ENCODE measurements at regions not wholly inside any gene's neighbourhood (a gene's known extent, or its start where the extent isn't known, plus 50 kb on each side); places are given as distances from the start of the nearest gene placed in this dataset.
A peak's percentile ranks its signal among the peaks of the same experiment; 100 is the strongest.

DNA sequence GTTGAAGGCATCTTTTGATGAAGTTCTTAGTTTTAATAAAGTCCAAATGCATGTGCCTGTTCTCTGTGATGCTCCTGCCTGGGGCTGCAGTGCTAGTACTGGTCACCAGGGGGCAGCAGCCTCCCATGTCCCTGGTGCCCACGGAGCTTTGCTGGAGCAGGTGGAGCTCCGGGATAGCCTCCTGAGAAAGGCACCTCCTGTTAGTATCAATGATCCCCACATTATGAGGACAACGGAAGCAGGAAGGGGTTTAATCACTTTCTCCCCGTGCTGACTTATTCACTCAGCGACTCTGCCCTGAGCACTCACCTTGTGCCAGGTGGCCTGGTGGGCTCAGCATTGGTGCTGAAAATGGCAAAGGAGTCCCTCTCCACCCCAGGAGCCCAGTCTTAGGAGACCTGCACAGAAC is 123.0 kb upstream of the PZP start:
- TF ChIP-seq, protein P1, sequence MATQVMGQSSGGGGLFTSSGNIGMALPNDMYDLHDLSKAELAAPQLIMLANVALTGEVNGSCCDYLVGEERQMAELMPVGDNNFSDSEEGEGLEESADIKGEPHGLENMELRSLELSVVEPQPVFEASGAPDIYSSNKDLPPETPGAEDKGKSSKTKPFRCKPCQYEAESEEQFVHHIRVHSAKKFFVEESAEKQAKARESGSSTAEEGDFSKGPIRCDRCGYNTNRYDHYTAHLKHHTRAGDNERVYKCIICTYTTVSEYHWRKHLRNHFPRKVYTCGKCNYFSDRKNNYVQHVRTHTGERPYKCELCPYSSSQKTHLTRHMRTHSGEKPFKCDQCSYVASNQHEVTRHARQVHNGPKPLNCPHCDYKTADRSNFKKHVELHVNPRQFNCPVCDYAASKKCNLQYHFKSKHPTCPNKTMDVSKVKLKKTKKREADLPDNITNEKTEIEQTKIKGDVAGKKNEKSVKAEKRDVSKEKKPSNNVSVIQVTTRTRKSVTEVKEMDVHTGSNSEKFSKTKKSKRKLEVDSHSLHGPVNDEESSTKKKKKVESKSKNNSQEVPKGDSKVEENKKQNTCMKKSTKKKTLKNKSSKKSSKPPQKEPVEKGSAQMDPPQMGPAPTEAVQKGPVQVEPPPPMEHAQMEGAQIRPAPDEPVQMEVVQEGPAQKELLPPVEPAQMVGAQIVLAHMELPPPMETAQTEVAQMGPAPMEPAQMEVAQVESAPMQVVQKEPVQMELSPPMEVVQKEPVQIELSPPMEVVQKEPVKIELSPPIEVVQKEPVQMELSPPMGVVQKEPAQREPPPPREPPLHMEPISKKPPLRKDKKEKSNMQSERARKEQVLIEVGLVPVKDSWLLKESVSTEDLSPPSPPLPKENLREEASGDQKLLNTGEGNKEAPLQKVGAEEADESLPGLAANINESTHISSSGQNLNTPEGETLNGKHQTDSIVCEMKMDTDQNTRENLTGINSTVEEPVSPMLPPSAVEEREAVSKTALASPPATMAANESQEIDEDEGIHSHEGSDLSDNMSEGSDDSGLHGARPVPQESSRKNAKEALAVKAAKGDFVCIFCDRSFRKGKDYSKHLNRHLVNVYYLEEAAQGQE (IDR thresholded peaks at IDR 0.05), result no peak
- TF ChIP-seq ESRRA (IDR thresholded peaks at IDR 0.05; ENCODE audit: borderline replicate concordance, low read length) (no peak), CBX8 (IDR thresholded peaks at IDR 0.05) (no peak), BHLHE40 (IDR thresholded peaks at IDR 0.05; ENCODE audit: low read depth, low read length) (no peak), MAZ (IDR thresholded peaks at IDR 0.05; ENCODE audit: borderline replicate concordance, low read depth, low read length) (no peak), RAD21 (conservative IDR thresholded peaks at IDR 0.05 in 1 of 2, IDR thresholded peaks at IDR 0.05 in 1 of 2) (peak; percentile 83 to 85), POLR2A (IDR thresholded peaks at IDR 0.05; ENCODE audit: low read length) (no peak), JUN (IDR thresholded peaks at IDR 0.05) (no peak)
- TF ChIP-seq, protein P2, sequence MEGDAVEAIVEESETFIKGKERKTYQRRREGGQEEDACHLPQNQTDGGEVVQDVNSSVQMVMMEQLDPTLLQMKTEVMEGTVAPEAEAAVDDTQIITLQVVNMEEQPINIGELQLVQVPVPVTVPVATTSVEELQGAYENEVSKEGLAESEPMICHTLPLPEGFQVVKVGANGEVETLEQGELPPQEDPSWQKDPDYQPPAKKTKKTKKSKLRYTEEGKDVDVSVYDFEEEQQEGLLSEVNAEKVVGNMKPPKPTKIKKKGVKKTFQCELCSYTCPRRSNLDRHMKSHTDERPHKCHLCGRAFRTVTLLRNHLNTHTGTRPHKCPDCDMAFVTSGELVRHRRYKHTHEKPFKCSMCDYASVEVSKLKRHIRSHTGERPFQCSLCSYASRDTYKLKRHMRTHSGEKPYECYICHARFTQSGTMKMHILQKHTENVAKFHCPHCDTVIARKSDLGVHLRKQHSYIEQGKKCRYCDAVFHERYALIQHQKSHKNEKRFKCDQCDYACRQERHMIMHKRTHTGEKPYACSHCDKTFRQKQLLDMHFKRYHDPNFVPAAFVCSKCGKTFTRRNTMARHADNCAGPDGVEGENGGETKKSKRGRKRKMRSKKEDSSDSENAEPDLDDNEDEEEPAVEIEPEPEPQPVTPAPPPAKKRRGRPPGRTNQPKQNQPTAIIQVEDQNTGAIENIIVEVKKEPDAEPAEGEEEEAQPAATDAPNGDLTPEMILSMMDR (IDR thresholded peaks at IDR 0.05), result peak; percentile 85
- TF ChIP-seq, protein P3, sequence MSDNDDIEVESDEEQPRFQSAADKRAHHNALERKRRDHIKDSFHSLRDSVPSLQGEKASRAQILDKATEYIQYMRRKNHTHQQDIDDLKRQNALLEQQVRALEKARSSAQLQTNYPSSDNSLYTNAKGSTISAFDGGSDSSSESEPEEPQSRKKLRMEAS (IDR thresholded peaks at IDR 0.05), result no peak

Data from A549 (cell line).